Omental fat pad (tissue), 3 donors: ENCODE measurements at regions not wholly inside any gene's neighbourhood (a gene's known extent, or its start where the extent isn't known, plus 50 kb on each side); places are given as distances from the start of the nearest gene placed in this dataset.

ENCODE experiments used
- ATAC-seq: fragments of 150-250 bp; one replicate; pipeline ENCODE4 v1.9.1; 2016; ENCODE audit warnings: mild to moderate bottlenecking, moderate library complexity; ENCODE audit not compliant: low FRiP score
- DNase-seq: peaks from one replicate; pipeline ENCODE4 v3.0.0-alpha.2; 2019; ENCODE audit warnings: low spot score
- TF ChIP-seq, protein P1 (sequence below), 3 donors: fragments of 450-650 bp; IDR thresholded peaks; one replicate each; pipeline ENCODE4 v1.5.1; 2016 to 2017; ENCODE audit warnings: antibody characterized with exemption in 3 of 3, mild to moderate bottlenecking in 3 of 3, moderate library complexity in 2 of 3

DNA sequence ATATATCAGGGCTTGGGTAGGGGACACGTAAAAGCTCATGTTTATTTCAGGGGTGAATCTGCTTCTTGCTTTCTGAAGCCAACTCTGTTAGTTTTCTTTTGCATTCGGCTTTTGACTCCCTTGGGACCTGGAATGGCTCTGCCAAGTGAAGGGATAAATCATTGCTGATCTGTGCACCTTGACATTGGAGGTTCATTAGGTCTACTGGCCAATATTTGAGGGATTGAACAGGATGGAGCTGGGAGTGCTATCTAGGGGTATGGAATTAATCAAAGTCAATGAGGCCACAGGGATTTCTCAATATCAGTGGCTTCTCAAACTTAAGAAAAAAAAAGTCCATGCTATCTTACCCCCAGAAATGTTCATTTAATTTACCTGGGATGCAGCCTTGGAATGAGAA lies 203.5 kb upstream of the RMST start:
- no peak for ATAC-seq
- no peak for DNase-seq
- TF ChIP-seq, protein P1, sequence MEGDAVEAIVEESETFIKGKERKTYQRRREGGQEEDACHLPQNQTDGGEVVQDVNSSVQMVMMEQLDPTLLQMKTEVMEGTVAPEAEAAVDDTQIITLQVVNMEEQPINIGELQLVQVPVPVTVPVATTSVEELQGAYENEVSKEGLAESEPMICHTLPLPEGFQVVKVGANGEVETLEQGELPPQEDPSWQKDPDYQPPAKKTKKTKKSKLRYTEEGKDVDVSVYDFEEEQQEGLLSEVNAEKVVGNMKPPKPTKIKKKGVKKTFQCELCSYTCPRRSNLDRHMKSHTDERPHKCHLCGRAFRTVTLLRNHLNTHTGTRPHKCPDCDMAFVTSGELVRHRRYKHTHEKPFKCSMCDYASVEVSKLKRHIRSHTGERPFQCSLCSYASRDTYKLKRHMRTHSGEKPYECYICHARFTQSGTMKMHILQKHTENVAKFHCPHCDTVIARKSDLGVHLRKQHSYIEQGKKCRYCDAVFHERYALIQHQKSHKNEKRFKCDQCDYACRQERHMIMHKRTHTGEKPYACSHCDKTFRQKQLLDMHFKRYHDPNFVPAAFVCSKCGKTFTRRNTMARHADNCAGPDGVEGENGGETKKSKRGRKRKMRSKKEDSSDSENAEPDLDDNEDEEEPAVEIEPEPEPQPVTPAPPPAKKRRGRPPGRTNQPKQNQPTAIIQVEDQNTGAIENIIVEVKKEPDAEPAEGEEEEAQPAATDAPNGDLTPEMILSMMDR (IDR thresholded peaks at IDR 0.05): no peak

DNA sequence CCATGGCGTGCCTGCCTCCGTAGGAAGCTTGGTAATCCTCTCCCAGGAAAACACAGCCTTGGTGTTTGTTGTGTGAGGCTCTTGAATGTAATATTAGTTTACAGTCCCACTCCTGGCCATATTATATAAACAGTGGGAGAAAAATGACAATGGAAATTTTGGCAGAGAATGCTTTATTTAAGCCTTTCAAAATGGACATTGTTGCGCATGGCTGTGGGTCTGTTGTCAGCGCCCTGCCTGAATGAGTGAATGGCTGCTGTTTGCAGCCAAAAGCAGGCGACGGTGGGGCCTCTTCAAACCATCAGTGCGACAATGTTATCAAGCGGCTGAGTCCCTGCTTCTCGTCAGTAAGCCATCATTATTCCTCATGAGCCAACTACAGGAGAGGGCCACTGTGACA lies 201.8 kb upstream of the RMST start:
- TF ChIP-seq, protein P1 (IDR thresholded peaks at IDR 0.05): no peak
- DNase-seq (no peak), ATAC-seq (no peak)

DNA sequence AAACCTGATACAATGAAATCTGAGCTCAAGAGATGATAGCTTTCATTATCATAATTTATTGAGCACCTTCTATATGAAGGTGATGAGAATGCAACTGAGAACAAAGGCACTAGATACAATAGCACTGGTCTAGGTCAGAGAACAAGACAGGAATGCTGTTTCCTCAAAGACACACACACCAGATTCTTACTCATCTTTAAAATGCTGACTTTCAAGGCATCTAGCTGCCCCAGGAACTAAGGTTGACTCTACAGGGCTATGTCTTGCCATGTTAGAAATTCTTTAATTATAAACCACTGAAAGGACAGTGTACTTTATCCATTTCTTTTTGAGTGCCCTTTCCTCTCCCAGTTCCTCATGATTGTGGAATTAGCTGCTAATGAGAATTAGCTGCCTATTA lies 195.4 kb upstream of the RMST start:
- DNase-seq (no peak), ATAC-seq (no peak)
- TF ChIP-seq, protein P1 (IDR thresholded peaks at IDR 0.05): no peak

DNA sequence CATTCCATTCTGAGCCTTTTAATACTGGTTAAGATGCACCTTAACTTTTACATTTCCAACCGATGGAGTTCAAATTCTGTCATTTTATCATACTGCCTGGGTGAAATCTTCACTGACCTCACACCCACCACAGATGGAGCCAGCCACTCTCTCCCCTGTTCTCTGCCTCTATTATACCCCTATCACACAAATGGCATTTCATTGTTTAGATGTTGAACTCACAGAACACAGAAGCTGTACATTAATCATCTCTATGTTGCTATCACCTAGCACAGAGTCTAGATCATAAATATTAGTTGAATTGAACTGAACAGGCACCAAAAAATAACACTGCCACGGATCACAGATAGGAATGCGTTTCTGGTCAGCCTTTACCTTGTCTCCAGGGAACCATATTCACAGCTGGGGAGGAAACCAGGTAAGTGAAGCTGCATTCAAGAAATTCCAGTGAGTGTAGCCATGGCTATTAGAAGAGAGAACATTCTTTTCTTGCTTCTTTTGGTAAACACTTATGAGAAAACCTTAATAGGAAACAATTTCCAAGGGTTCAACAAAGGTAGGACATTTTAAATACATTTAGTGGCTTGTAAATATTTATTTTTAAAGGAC lies 194.9 kb upstream of the RMST start:
- no peak for ATAC-seq
- TF ChIP-seq, protein P1 (IDR thresholded peaks at IDR 0.05): no peak
- no peak for DNase-seq

DNA sequence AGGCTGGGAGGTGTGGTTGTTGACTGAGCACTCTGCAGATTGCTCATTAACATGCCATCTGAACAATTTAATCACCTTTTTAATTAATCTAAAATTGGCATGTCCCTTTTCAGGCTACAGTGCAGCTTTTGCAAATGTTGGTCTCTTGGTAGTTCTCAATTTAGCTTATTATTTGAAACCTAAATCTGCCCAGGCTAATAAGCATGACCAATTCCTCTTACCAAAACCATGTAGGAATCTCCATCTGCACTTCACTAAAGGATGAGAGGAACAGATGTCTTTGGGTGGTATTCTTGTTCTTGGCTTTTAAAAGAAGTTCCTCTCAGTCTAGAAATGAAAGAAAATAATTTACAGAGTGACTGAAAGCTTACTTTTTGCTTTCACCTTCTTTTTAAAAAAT lies 190.1 kb upstream of the RMST start:
- ATAC-seq: no peak
- no peak for DNase-seq
- TF ChIP-seq, protein P1 (IDR thresholded peaks at IDR 0.05): no peak

DNA sequence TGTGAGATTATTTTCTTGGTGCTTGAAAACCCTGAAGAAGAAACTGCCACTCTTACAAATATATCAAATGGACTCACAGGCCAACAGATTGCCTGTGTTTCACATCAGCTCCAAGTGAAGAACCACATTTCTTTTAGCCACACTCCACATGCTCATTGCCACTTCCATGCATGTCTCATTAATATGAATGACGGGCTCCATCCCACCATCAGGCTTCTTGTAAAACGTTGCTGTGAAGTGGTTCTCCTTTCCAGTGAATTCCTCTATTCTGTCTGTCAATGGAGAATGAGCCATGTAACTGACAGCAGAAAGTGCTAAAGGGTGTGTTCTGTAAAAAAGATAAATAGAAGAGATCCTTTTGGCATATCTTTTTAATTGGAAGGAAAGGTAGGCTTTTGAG lies 188.2 kb upstream of the RMST start:
- ATAC-seq (no peak), DNase-seq (no peak)
- TF ChIP-seq, protein P1 (IDR thresholded peaks at IDR 0.05): no peak

DNA sequence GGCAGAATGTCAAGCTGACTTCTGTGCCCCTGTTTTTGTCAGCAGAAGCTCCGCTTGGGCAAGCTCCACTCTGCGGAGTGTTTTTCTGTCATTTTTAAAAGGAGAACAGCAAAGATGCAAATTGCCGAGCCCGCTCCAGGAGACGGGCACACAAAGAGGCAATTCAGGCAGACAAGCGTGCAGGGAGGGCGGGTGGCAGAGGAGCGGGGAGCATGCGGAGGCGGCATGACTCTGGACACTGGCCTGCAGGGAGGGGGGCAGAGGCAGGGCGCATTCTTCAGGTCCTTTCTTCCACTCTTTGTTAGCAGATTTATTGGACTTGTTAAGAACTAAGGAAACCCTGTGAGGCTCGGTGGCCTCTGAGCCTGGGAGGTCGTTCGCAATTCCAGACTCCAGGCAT lies 187.3 kb upstream of the RMST start:
- no peak for DNase-seq
- no peak for ATAC-seq
- TF ChIP-seq, protein P1 (IDR thresholded peaks at IDR 0.05): no peak
